ENCODE measurements at regions not wholly inside any gene's neighbourhood (a gene's known extent, or its start where the extent isn't known, plus 50 kb on each side); places are given as distances from the start of the nearest gene placed in this dataset.

DNA sequence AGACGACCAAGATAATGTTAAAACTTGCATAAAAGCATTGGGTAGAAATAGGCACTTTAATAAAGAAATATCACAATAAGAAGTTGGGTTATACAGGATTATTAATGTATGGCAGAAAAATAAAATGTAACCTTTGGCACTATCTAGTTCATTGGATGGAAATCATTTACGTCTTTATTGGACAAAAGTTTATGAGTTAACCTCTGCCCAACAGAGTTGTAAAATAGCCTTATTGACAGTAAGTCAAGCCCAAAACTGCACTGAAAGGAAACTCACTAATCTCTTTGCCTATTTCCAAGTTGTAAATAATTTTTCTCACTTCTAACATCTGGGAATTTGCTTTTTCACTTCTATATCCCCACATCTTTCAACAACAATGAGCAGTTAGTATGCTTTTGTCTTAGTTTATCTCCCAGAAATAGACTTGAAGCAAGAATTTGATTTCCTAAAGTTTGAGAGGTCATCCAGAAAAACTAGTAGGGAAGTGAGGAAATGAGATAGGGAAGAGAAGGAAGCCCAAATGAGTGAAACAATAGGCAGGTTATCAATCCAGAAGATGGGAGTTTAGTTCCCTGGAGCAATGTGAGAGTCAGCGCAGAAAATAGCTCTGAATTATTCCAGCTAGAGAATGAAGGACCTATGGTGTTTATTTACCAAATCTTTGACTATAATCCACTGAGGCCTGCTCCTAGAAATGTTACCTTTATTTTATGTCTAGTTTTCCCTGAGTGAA lies 434.8 kb downstream of the CCER1 start:
- TF ChIP-seq POLR2A (IDR thresholded peaks at IDR 0.05) = no peak
- TF ChIP-seq, protein P1, sequence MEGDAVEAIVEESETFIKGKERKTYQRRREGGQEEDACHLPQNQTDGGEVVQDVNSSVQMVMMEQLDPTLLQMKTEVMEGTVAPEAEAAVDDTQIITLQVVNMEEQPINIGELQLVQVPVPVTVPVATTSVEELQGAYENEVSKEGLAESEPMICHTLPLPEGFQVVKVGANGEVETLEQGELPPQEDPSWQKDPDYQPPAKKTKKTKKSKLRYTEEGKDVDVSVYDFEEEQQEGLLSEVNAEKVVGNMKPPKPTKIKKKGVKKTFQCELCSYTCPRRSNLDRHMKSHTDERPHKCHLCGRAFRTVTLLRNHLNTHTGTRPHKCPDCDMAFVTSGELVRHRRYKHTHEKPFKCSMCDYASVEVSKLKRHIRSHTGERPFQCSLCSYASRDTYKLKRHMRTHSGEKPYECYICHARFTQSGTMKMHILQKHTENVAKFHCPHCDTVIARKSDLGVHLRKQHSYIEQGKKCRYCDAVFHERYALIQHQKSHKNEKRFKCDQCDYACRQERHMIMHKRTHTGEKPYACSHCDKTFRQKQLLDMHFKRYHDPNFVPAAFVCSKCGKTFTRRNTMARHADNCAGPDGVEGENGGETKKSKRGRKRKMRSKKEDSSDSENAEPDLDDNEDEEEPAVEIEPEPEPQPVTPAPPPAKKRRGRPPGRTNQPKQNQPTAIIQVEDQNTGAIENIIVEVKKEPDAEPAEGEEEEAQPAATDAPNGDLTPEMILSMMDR (IDR thresholded peaks at IDR 0.05) = no peak
